HFFc6 (cell line): ENCODE measurements at regions not wholly inside any gene's neighbourhood (a gene's known extent, or its start where the extent isn't known, plus 50 kb on each side); places are given as distances from the start of the nearest gene placed in this dataset.

Experiments
- DNase-seq: peaks from one replicate; pipeline ENCODE4 v3.0.0-alpha.2; 2018
- H3K27ac Mint-ChIP-seq: 2 replicates; pipeline ENCODE4 v1.8.0; 2020; ENCODE audit warnings: mild to moderate bottlenecking, mixed read lengths
- H3K27me3 Mint-ChIP-seq: 2 replicates; pipeline ENCODE4 v1.8.0; 2021; ENCODE audit warnings: mild to moderate bottlenecking, moderate library complexity, mixed read lengths; ENCODE audit not compliant: insufficient read depth
- H3K36me3 Mint-ChIP-seq: 2 replicates; pipeline ENCODE4 v1.8.0; 2021; ENCODE audit warnings: low read depth, mixed read lengths
- H3K4me1 Mint-ChIP-seq: 2 replicates; pipeline ENCODE4 v1.8.0; 2020; ENCODE audit warnings: low read depth, mixed read lengths
- H3K4me3 Mint-ChIP-seq: 2 replicates; pipeline ENCODE4 v1.8.0; 2020; ENCODE audit warnings: mild to moderate bottlenecking, moderate library complexity, mixed read lengths
- H3K9me3 Mint-ChIP-seq: 2 replicates; pipeline ENCODE4 v1.8.0; 2020; ENCODE audit warnings: mild to moderate bottlenecking, mixed read lengths
- TF ChIP-seq, protein P1 (sequence below): fragments of 200-600 bp; sonication (generic); IDR thresholded peaks from 2 replicates; pipeline ENCODE4 v1.5.0; 2021; ENCODE audit warnings: antibody characterized with exemption, mild to moderate bottlenecking

DNA sequence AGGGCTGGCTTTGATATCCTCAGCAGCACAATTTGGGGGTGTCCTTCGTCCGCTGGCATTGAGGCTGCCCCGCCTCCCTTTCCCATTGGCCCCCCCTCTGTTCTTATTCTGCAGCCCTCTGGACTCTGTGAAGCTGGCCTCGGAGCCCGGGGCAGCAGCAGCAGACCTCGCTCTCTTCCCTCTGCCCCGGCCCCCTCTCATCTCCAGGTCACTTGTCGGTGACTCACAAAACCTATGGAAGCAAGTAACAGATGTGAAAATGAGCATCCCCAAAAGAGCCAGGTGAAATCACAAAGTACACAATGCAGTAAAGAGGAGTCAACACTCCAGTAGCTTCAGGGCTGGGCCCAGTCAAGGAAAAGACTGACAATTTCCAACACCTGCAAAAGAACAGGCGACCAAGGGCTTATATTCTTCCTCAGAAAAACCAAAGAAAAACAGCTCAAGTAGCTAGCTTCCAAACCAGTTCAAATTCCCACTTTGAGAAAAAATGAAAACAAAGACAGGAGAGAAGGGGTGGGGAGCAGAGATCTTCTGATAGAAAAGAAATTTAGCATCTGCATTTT lies 97.5 kb downstream of the ZNF608 start:
- no peak for DNase-seq
- TF ChIP-seq, protein P1, sequence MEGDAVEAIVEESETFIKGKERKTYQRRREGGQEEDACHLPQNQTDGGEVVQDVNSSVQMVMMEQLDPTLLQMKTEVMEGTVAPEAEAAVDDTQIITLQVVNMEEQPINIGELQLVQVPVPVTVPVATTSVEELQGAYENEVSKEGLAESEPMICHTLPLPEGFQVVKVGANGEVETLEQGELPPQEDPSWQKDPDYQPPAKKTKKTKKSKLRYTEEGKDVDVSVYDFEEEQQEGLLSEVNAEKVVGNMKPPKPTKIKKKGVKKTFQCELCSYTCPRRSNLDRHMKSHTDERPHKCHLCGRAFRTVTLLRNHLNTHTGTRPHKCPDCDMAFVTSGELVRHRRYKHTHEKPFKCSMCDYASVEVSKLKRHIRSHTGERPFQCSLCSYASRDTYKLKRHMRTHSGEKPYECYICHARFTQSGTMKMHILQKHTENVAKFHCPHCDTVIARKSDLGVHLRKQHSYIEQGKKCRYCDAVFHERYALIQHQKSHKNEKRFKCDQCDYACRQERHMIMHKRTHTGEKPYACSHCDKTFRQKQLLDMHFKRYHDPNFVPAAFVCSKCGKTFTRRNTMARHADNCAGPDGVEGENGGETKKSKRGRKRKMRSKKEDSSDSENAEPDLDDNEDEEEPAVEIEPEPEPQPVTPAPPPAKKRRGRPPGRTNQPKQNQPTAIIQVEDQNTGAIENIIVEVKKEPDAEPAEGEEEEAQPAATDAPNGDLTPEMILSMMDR = no peak
- peaks cover 66% of the 10 kb centered on the region for H3K4me1 Mint-ChIP-seq
- no peaks in the 10 kb centered on the region; the same call in 1 of the 2 replicates for H3K27me3 Mint-ChIP-seq
- peak overlapping the region; percentile 79 for H3K27ac Mint-ChIP-seq
- H3K9me3 Mint-ChIP-seq = no peaks in the 10 kb centered on the region
- peak overlapping the region; percentile 86 for H3K4me3 Mint-ChIP-seq
- peaks cover 7% of the 10 kb centered on the region; the same call in 1 of the 2 replicates for H3K36me3 Mint-ChIP-seq

DNA sequence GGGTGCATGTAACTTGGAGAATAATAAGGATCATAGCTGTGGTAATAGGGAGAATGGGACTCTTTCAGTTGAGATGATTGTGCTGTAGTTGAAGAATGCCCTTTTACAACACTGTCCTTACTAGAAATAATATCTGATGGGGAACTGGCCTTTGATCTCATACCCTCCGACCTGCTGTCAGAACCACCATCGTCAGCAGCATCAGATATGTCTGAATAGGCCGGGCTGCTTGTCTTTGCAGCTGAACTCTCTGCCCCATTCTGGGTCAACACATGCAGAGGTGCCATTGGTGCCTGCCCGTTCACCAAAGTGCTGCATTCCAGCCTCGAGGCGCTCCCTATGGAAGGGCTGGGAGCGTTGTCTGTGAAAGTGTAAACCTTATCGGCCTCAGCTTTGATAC lies 99.1 kb downstream of the ZNF608 start:
- TF ChIP-seq, protein P1 = no peak
- Mint-ChIP-seq H3K27ac (no peak overlapping the region), H3K4me3 (no peak overlapping the region), H3K4me1 (peaks cover 59% of the 10 kb centered on the region), H3K9me3 (no peaks in the 10 kb centered on the region), H3K36me3 (peaks cover 7% of the 10 kb centered on the region; the same call in 1 of the 2 replicates), H3K27me3 (peaks cover 3% of the 10 kb centered on the region; the same call in 1 of the 2 replicates)
- no peak for DNase-seq

DNA sequence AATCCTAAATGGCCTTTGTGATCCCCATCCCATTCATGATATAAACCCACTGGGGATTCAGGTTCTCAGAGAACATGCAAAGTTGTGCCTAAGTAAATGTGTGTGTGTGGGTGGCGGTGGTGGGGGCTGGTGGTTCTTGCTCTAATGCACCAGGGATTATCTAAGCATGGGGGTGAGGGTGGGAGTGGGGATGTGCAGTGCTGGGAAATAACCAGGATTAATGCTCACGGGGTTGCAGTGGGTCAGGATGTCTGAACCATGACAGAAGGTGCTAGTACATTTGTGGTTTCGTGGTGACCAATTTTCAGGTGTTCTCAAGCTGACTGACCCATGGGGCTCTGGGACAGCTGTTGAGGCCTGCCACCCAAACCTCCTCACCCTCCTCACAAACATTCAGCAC lies 101.0 kb downstream of the ZNF608 start:
- no peak for DNase-seq

DNA sequence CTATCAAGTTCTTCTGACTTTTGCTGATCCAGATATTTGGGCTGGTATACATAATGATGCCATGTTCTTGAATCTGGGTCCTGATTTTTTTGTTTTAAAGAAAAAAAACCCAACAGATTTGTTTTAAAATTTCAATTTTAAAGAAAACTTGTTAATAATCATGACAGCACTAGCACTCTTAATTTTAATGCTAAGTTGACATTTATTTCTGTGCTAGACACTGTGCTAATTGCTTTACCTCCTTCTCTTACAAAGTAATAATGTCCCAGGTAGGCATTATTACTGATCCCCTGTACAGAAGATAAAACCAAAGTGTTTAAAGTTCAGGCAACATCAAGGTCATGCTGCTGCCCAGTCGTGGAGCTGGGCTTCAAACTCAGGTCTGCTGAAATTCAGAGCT lies 101.9 kb downstream of the ZNF608 start:
- TF ChIP-seq, protein P1 = no peak
- no peak for DNase-seq
- Mint-ChIP-seq H3K4me3 (no peak overlapping the region), H3K36me3 (peaks cover 7% of the 10 kb centered on the region; the same call in 1 of the 2 replicates), H3K27ac (no peak overlapping the region), H3K4me1 (peaks cover 39% of the 10 kb centered on the region), H3K9me3 (no peaks in the 10 kb centered on the region), H3K27me3 (peaks cover 3% of the 10 kb centered on the region; the same call in 1 of the 2 replicates)

More for the DNA sequence above, 101.0 kb downstream of the ZNF608 start:
- Mint-ChIP-seq H3K27ac (no peak overlapping the region), H3K36me3 (peaks cover 7% of the 10 kb centered on the region; the same call in 1 of the 2 replicates), H3K4me1 (peaks cover 47% of the 10 kb centered on the region), H3K9me3 (no peaks in the 10 kb centered on the region), H3K4me3 (no peak overlapping the region), H3K27me3 (peaks cover 3% of the 10 kb centered on the region; the same call in 1 of the 2 replicates)
- TF ChIP-seq, protein P1 = no peak

DNA sequence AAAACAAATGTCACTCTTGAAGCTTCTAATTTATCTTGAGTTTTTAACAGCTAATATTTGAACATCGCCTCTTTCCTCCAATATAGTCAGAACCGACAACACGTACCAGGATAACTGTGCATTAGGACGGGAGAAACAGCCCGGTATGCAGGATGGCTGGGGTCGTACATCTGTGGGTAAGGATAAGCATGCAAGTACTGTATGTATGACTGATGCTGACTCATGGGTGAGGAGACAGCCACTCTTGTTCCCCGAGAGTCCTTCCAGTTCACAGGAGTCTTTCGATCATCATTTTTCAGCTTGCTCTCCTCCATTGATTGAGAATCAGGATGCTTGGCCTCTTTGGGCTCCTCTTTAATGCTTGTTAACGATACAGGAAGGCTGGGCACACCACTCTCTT lies 102.3 kb downstream of the ZNF608 start:
- Mint-ChIP-seq H3K4me3 (no peak overlapping the region), H3K36me3 (peaks cover 7% of the 10 kb centered on the region; the same call in 1 of the 2 replicates), H3K27ac (no peak overlapping the region), H3K27me3 (peaks cover 3% of the 10 kb centered on the region; the same call in 1 of the 2 replicates), H3K9me3 (no peaks in the 10 kb centered on the region), H3K4me1 (peaks cover 35% of the 10 kb centered on the region)
- TF ChIP-seq, protein P1 = no peak
- no peak for DNase-seq
